ENCODE measurements at regions not wholly inside any gene's neighbourhood (a gene's known extent, or its start where the extent isn't known, plus 50 kb on each side); places are given as distances from the start of the nearest gene placed in this dataset.

DNA sequence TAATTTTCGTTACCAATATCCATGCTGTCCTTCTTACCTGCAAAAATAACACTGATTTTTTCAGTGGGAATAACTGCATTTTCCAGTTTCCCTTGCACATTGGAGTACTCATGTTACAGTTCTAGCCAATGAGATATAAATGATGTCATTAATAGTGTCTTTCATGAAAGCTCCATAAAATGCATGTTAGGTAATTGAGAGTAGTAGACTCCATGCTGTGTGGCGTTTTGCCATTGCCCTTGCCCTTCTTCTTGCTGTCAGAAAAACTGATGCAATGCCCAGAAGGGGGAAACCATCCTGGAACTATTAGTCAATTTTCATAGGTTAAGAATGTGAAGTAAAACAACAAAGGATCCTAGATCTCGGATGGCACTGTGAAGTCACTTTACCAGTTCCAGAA lies 1765.3 kb downstream of the EFNA5 start:
- TF ChIP-seq EP300 (IDR thresholded peaks at IDR 0.05) (no peak), CTCF (IDR thresholded peaks at IDR 0.05) (no peak), POLR2A (IDR thresholded peaks at IDR 0.05) (no peak), POLR2AphosphoS5 (IDR thresholded peaks at IDR 0.05) (no peak)
- Histone ChIP-seq H3K9me3 (no peaks in the 10 kb centered on the region), H3K4me1 (no peaks in the 10 kb centered on the region), H3K36me3 (no peaks in the 10 kb centered on the region), H3K4me3 (no peak overlapping the region), H3K27me3 (no peaks in the 10 kb centered on the region), H3K27ac (no peak overlapping the region)
- no peak for DNase-seq
- intact Hi-C loops (cut with DNase I): no loop called here
- WGBS, 2 donors: 80 to 83% methylated on average over 3 of the region's 3 CpGs

DNA sequence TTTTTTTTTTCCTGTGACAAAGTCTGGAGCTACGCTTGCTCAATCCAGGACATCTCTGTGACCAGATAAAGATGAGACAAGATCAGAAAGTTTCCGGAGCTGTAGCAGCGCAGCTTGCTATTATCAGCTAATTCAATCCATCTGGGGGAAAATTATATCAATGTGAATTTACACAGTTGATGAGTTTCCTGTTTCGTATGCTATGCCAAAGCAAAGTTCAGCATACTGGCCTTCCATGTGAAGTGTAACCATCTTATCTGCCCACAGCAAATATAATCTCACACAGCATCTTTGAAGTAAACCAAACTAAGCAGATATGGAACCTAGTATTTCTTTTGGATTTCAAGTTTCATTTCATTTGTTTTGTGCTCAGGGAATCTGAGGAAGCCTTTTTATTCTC lies 1767.7 kb downstream of the EFNA5 start:
- no peak for DNase-seq
- Histone ChIP-seq H3K27ac (no peak overlapping the region), H3K4me3 (no peak overlapping the region), H3K9me3 (no peaks in the 10 kb centered on the region), H3K36me3 (no peaks in the 10 kb centered on the region), H3K4me1 (no peaks in the 10 kb centered on the region), H3K27me3 (no peaks in the 10 kb centered on the region)
- WGBS, 2 donors: 69 to 71% methylated on average over 4 of the region's 4 CpGs
- no peak for TF ChIP-seq POLR2A (IDR thresholded peaks at IDR 0.05)
- no peak for TF ChIP-seq POLR2AphosphoS5 (IDR thresholded peaks at IDR 0.05)
- TF ChIP-seq CTCF (IDR thresholded peaks at IDR 0.05): no peak
- TF ChIP-seq EP300 (IDR thresholded peaks at IDR 0.05): no peak
- intact Hi-C loops (cut with DNase I): no loop called here

- WGBS, 2 donors: 82 to 85% methylated on average over 3 of the region's 3 CpGs
- Histone ChIP-seq H3K36me3 (no peaks in the 10 kb centered on the region), H3K4me1 (no peaks in the 10 kb centered on the region), H3K27me3 (no peaks in the 10 kb centered on the region), H3K27ac (no peak overlapping the region), H3K9me3 (no peaks in the 10 kb centered on the region), H3K4me3 (no peak overlapping the region)
- intact Hi-C loops (cut with DNase I): no loop called here
- no peak for DNase-seq
- no peak for TF ChIP-seq CTCF (IDR thresholded peaks at IDR 0.05)
- TF ChIP-seq EP300 (IDR thresholded peaks at IDR 0.05): no peak
- TF ChIP-seq POLR2AphosphoS5 (IDR thresholded peaks at IDR 0.05): no peak
- no peak for TF ChIP-seq POLR2A (IDR thresholded peaks at IDR 0.05)
Observed at GRCh38 chr5:105899726-105900125, 1771.0 kb downstream of the EFNA5 start.

GRCh38 chr5:105898183-105898582 lies 1772.6 kb downstream of the EFNA5 start:
- intact Hi-C loops (cut with DNase I): no loop called here
- no peaks in the 10 kb centered on the region for H3K36me3 ChIP-seq
- H3K4me1 ChIP-seq: no peaks in the 10 kb centered on the region
- no peak overlapping the region for H3K27ac ChIP-seq
- WGBS, 2 donors: 31 to 55% methylated on average over 4 of the region's 4 CpGs
- H3K4me3 ChIP-seq: no peak overlapping the region
- no peaks in the 10 kb centered on the region for H3K27me3 ChIP-seq
- TF ChIP-seq CTCF (IDR thresholded peaks at IDR 0.05) (no peak), EP300 (IDR thresholded peaks at IDR 0.05) (no peak), POLR2A (IDR thresholded peaks at IDR 0.05) (no peak), POLR2AphosphoS5 (IDR thresholded peaks at IDR 0.05) (no peak)
- H3K9me3 ChIP-seq: no peaks in the 10 kb centered on the region
- no peak for DNase-seq

DNA sequence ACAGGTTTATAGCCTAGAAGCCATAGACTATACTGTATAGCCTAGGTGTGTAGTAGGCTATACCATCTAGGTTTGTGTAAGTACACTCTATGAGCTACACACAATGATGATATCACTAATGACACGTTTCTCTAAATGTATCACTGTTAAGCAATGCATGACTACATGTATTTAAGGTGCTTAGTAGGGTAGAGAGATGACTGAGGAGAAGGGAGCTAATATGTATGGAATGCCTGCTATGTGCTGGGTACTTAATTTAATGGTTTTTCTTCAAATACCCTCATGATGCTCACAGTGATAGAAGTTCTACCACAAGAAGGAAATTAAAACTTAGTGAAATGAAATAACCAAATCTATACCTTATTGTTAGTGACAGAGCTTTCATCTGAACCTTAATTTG lies 1785.5 kb downstream of the EFNA5 start:
- no peaks in the 10 kb centered on the region for H3K9me3 ChIP-seq
- TF ChIP-seq EP300 (IDR thresholded peaks at IDR 0.05) (no peak), POLR2A (IDR thresholded peaks at IDR 0.05) (no peak), CTCF (IDR thresholded peaks at IDR 0.05) (no peak), POLR2AphosphoS5 (IDR thresholded peaks at IDR 0.05) (no peak)
- intact Hi-C loops (cut with DNase I): no loop called here
- H3K4me3 ChIP-seq: no peak overlapping the region
- DNase-seq: no peak
- no peaks in the 10 kb centered on the region for H3K27me3 ChIP-seq
- no peak overlapping the region for H3K27ac ChIP-seq
- WGBS, 2 donors: 59 to 73% methylated on average over 1 of the region's 1 CpG
- H3K4me1 ChIP-seq: no peaks in the 10 kb centered on the region
- H3K36me3 ChIP-seq: no peaks in the 10 kb centered on the region

Measured in sigmoid colon (tissue), 6 donors.